ENCODE measurements at regions not wholly inside any gene's neighbourhood (a gene's known extent, or its start where the extent isn't known, plus 50 kb on each side); places are given as distances from the start of the nearest gene placed in this dataset.

DNA sequence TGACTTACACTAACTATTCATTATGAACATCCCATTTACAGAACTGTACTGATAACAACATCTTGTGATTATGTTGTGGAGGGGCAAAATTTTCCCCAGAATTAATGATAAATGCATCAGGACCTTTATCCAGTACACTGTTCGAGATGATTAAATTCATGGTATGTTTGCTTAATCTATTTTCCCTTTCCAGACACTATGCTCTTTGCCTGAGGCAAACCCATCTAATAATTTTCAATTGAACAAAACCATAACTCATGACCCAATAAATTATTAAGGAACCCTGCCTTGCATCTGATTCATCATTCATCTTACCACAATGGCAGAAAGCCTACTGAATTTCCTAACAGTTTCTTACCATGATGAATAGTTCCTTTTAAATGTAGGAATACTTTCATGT lies 385.0 kb downstream of the DSEL start:
- TF ChIP-seq, protein P1, sequence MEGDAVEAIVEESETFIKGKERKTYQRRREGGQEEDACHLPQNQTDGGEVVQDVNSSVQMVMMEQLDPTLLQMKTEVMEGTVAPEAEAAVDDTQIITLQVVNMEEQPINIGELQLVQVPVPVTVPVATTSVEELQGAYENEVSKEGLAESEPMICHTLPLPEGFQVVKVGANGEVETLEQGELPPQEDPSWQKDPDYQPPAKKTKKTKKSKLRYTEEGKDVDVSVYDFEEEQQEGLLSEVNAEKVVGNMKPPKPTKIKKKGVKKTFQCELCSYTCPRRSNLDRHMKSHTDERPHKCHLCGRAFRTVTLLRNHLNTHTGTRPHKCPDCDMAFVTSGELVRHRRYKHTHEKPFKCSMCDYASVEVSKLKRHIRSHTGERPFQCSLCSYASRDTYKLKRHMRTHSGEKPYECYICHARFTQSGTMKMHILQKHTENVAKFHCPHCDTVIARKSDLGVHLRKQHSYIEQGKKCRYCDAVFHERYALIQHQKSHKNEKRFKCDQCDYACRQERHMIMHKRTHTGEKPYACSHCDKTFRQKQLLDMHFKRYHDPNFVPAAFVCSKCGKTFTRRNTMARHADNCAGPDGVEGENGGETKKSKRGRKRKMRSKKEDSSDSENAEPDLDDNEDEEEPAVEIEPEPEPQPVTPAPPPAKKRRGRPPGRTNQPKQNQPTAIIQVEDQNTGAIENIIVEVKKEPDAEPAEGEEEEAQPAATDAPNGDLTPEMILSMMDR (conservative IDR thresholded peaks at IDR 0.05 in 1 of 2, IDR thresholded peaks at IDR 0.05 in 1 of 2; ENCODE audit: extremely low read depth in 1 of 2, insufficient read depth in 1 of 2, low read depth in 1 of 2, low read length in 2 of 2), result no peak
- TF ChIP-seq EZH2 (IDR thresholded peaks at IDR 0.05; ENCODE audit: borderline replicate concordance, low read length), result no peak

All from mammary epithelial cell (primary cell).